ENCODE measurements at regions not wholly inside any gene's neighbourhood (a gene's known extent, or its start where the extent isn't known, plus 50 kb on each side); places are given as distances from the start of the nearest gene placed in this dataset.
"Not testable (repeated sequence)": the region's sequence is repeated elsewhere in the genome, so short reads cannot be mapped to it uniquely, and the experiment has no call there.

DNA sequence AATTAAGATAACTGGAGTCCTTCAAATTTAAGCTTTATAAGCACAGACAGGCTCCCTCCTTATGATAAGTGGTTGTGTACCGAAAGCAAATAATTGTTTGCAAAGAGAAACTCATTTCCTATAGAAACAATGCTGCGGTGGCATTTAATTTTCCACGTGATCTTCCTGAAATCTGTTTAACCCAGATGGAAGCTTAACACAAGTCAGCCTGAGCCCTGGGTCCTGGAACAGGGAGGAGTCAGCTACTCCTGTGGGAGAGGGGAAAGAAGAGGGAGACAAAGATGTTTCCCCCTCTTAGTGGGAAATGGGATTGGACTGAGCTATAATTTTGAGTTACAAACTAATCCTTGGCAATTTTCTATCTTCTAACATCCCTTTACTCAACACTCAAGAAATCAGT, 136.5 kb downstream of the ELOVL4 start:
- Mint-ChIP-seq H3K4me1 (peaks cover 18% of the 10 kb centered on the region), H3K9me3 (peaks cover 4% of the 10 kb centered on the region), H3K27ac (ENCODE audit: unreplicated experiment) (no peak overlapping the region), H3K36me3 (ENCODE audit: low read depth) (peaks cover 3% of the 10 kb centered on the region), H3K4me3 (peak overlapping the region; percentile 20), H3K27me3 (ENCODE audit: low read depth) (no peaks in the 10 kb centered on the region)
- DNase-seq (ENCODE audit: low read depth, low spot score): no peak
- TF ChIP-seq CTCF (conservative IDR thresholded peaks at IDR 0.05): no peak

DNA sequence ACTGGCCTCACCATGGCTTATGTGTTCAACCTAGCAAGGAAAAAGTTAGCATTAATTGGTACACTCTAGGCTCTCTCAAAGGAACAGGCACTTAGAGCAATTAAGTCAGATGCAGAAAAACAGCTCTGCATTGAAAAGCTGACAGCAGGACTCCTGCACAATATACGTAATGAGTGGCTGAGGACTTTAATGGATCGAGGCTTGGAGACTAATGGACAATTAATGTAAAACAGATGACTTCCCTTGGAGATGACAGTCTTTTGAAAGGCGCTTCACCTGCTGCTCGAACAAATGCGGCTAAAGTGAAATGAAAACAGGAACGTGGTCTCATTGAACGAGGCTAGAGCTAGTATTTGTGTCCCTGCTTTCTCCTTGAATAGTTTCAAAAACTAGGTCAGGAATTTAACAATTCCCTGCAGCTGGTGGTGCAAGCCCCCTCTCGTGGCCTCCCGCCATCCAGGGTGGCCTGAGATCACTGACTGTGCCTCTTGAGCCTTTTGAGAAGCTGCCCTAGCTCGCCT, 137.1 kb downstream of the ELOVL4 start:
- peak overlapping the region; percentile 51 for H3K27ac Mint-ChIP-seq (ENCODE audit: unreplicated experiment)
- peaks cover 4% of the 10 kb centered on the region for H3K9me3 Mint-ChIP-seq
- TF ChIP-seq CTCF (conservative IDR thresholded peaks at IDR 0.05): no peak
- H3K4me3 Mint-ChIP-seq: peak overlapping the region; percentile 58
- peaks cover 3% of the 10 kb centered on the region for H3K36me3 Mint-ChIP-seq (ENCODE audit: low read depth)
- H3K27me3 Mint-ChIP-seq (ENCODE audit: low read depth): no peaks in the 10 kb centered on the region
- peaks cover 18% of the 10 kb centered on the region for H3K4me1 Mint-ChIP-seq
- peak; percentile 10 for DNase-seq (ENCODE audit: low read depth, low spot score)

DNA sequence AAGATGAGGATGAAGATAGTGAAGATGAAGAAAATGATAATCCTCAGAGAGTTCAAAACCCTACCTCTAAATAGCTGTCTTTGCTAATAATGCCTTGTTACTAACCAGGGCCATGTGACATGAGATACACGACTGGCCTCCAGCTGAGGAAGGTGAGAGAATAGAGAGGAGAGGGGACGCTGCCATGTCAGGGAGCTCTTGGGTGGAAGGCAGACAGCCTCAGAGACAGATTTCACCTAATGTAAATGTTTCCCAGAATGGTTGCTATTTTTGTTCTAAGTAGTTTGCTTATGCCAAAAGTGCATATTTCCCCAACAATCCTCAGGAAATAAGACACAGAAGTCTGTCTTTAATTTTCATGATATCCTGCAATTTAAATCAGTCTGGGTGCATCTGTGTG, 138.4 kb downstream of the ELOVL4 start:
- H3K27ac Mint-ChIP-seq (ENCODE audit: unreplicated experiment): no peak overlapping the region
- peaks cover 18% of the 10 kb centered on the region for H3K4me1 Mint-ChIP-seq
- no peak for DNase-seq (ENCODE audit: low read depth, low spot score)
- no peak for TF ChIP-seq CTCF (conservative IDR thresholded peaks at IDR 0.05)
- peaks cover 3% of the 10 kb centered on the region for H3K36me3 Mint-ChIP-seq (ENCODE audit: low read depth)
- H3K27me3 Mint-ChIP-seq (ENCODE audit: low read depth): no peaks in the 10 kb centered on the region
- peaks cover 4% of the 10 kb centered on the region for H3K9me3 Mint-ChIP-seq
- no peak overlapping the region for H3K4me3 Mint-ChIP-seq

GRCh38 chr6:79806661-79807060, 140.7 kb downstream of the ELOVL4 start:
- not testable (repeated sequence) for H3K36me3 Mint-ChIP-seq (ENCODE audit: low read depth); H3K4me3 Mint-ChIP-seq; H3K27ac Mint-ChIP-seq (ENCODE audit: unreplicated experiment); H3K27me3 Mint-ChIP-seq (ENCODE audit: low read depth); H3K9me3 Mint-ChIP-seq; DNase-seq (ENCODE audit: low read depth, low spot score)
- H3K4me1 Mint-ChIP-seq: peaks cover 18% of the 10 kb centered on the region

- TF ChIP-seq CTCF (conservative IDR thresholded peaks at IDR 0.05): no peak
- no peak for DNase-seq (ENCODE audit: low read depth, low spot score)
- Mint-ChIP-seq H3K27ac (ENCODE audit: unreplicated experiment) (no peak overlapping the region), H3K4me3 (no peak overlapping the region), H3K9me3 (peaks cover 4% of the 10 kb centered on the region), H3K27me3 (ENCODE audit: low read depth) (no peaks in the 10 kb centered on the region), H3K4me1 (peaks cover under 1% of the 10 kb centered on the region), H3K36me3 (ENCODE audit: low read depth) (peaks cover 3% of the 10 kb centered on the region)
Observed at GRCh38 chr6:79804732-79805131, 142.6 kb downstream of the ELOVL4 start.

DNA sequence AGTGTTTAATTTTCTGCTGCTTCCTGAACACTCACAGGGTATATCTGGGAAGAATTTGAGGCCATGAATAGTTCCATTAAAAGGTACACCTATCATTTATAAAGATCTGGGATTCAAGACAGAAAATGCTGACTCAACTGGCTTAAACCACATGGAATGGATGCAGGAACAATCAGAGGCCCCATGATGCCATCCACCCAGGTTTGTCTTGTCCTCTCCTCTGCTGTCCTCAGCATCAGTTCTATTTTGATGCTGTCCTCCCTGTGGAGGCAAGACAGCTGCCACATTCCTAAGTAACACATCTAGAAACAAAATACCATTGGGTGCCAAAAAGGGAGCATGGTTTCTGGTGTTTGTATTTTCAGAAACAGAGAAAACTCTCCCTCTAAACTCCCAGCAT, 143.4 kb downstream of the ELOVL4 start:
- no peaks in the 10 kb centered on the region for H3K27me3 Mint-ChIP-seq (ENCODE audit: low read depth)
- DNase-seq (ENCODE audit: low read depth, low spot score): no peak
- peaks cover 4% of the 10 kb centered on the region for H3K9me3 Mint-ChIP-seq

More for the DNA sequence above, 143.4 kb downstream of the ELOVL4 start:
- no peak overlapping the region for H3K4me3 Mint-ChIP-seq
- no peaks in the 10 kb centered on the region for H3K4me1 Mint-ChIP-seq
- no peak for TF ChIP-seq CTCF (conservative IDR thresholded peaks at IDR 0.05)
- peaks cover 3% of the 10 kb centered on the region for H3K36me3 Mint-ChIP-seq (ENCODE audit: low read depth)
- no peak overlapping the region for H3K27ac Mint-ChIP-seq (ENCODE audit: unreplicated experiment)

Data from neural crest cell (in vitro differentiated cells).